ENCODE measurements at regions not wholly inside any gene's neighbourhood (a gene's known extent, or its start where the extent isn't known, plus 50 kb on each side); places are given as distances from the start of the nearest gene placed in this dataset.
"Not testable (repeated sequence)": the region's sequence is repeated elsewhere in the genome, so short reads cannot be mapped to it uniquely, and the experiment has no call there.

- H3K36me3 ChIP-seq (ENCODE audit: control insufficient read depth, insufficient read depth, low read length), result no peaks in the 10 kb centered on the region
- ATAC-seq (ENCODE audit: low read depth in 2 of 2) (no peak), DNase-seq (no peak)
- Mint-ChIP-seq H3K27ac (no peak overlapping the region), H3K27me3 (no peaks in the 10 kb centered on the region), H3K4me3 (no peak overlapping the region), H3K36me3 (no peaks in the 10 kb centered on the region), H3K9me3 (peaks cover 0 to 2% (median 0%) of the 10 kb centered on the region in 7 donors), H3K4me1 (peaks cover 0 to 5% (median 0%) of the 10 kb centered on the region in 4 donors)
- no peak overlapping the region for H3K27ac ChIP-seq (ENCODE audit: insufficient read depth, low read length, poor library complexity, severe bottlenecking)
- no peak overlapping the region for H3K4me3 ChIP-seq (ENCODE audit: low read depth, low read length)
- H3K9me3 ChIP-seq (ENCODE audit: control insufficient read depth in 2 of 2, low read length in 2 of 2), result no peaks in the 10 kb centered on the region
- H3K27me3 ChIP-seq (ENCODE audit: control insufficient read depth, insufficient read depth, low read length), result peaks cover 1% of the 10 kb centered on the region
- no peaks in the 10 kb centered on the region for H3K4me1 ChIP-seq (ENCODE audit: control insufficient read depth, insufficient read depth, low read length, poor library complexity, severe bottlenecking)
Measured at GRCh38 chr1:172939475-172939874, 111.3 kb downstream of the TNFSF18 start.

GRCh38 chr1:172940174-172940855 lies 110.4 kb downstream of the TNFSF18 start:
- H3K9me3 Mint-ChIP-seq, result peaks cover 0 to 2% (median 0%) of the 10 kb centered on the region in 7 donors
- no peak overlapping the region for H3K4me3 Mint-ChIP-seq
- H3K27me3 Mint-ChIP-seq, result no peaks in the 10 kb centered on the region
- no peak for DNase-seq
- Histone ChIP-seq H3K27ac (ENCODE audit: insufficient read depth, low read length, poor library complexity, severe bottlenecking) (no peak overlapping the region), H3K9me3 (ENCODE audit: control insufficient read depth in 2 of 2, low read length in 2 of 2) (no peaks in the 10 kb centered on the region), H3K27me3 (ENCODE audit: control insufficient read depth, insufficient read depth, low read length) (peaks cover 1% of the 10 kb centered on the region), H3K36me3 (ENCODE audit: control insufficient read depth, insufficient read depth, low read length) (no peaks in the 10 kb centered on the region), H3K4me1 (ENCODE audit: control insufficient read depth, insufficient read depth, low read length, poor library complexity, severe bottlenecking) (no peaks in the 10 kb centered on the region), H3K4me3 (ENCODE audit: low read depth, low read length) (no peak overlapping the region)
- no peaks in the 10 kb centered on the region for H3K36me3 Mint-ChIP-seq
- ATAC-seq (ENCODE audit: low read depth in 2 of 2), result no peak
- no peak overlapping the region for H3K27ac Mint-ChIP-seq
- no peaks in the 10 kb centered on the region for H3K4me1 Mint-ChIP-seq

GRCh38 chr1:172941471-172941870 lies 109.3 kb downstream of the TNFSF18 start:
- Histone ChIP-seq H3K4me1 (ENCODE audit: control insufficient read depth, insufficient read depth, low read length, poor library complexity, severe bottlenecking) (no peaks in the 10 kb centered on the region), H3K27ac (ENCODE audit: insufficient read depth, low read length, poor library complexity, severe bottlenecking) (no peak overlapping the region), H3K4me3 (ENCODE audit: low read depth, low read length) (no peak overlapping the region), H3K9me3 (ENCODE audit: control insufficient read depth in 2 of 2, low read length in 2 of 2) (no peaks in the 10 kb centered on the region), H3K36me3 (ENCODE audit: control insufficient read depth, insufficient read depth, low read length) (no peaks in the 10 kb centered on the region), H3K27me3 (ENCODE audit: control insufficient read depth, insufficient read depth, low read length) (peaks cover 1% of the 10 kb centered on the region)
- Mint-ChIP-seq H3K27ac (no peak overlapping the region), H3K4me3 (no peak overlapping the region), H3K4me1 (no peaks in the 10 kb centered on the region), H3K27me3 (no peaks in the 10 kb centered on the region), H3K36me3 (no peaks in the 10 kb centered on the region), H3K9me3 (peaks cover 0 to 2% (median 0%) of the 10 kb centered on the region in 7 donors)
- DNase-seq (no peak), ATAC-seq (ENCODE audit: low read depth in 2 of 2) (no peak)

- Mint-ChIP-seq H3K36me3 (no peaks in the 10 kb centered on the region), H3K4me1 (peaks cover 0 to 4% (median under 1%) of the 10 kb centered on the region in 4 donors), H3K9me3 (peaks cover 0 to 2% (median 0%) of the 10 kb centered on the region in 7 donors), H3K4me3 (no peak overlapping the region), H3K27ac (no peak overlapping the region), H3K27me3 (no peaks in the 10 kb centered on the region)
- DNase-seq (no peak), ATAC-seq (ENCODE audit: low read depth in 2 of 2) (no peak)
- Histone ChIP-seq H3K4me3 (ENCODE audit: low read depth, low read length) (no peak overlapping the region), H3K27ac (ENCODE audit: insufficient read depth, low read length, poor library complexity, severe bottlenecking) (no peak overlapping the region), H3K36me3 (ENCODE audit: control insufficient read depth, insufficient read depth, low read length) (no peaks in the 10 kb centered on the region), H3K4me1 (ENCODE audit: control insufficient read depth, insufficient read depth, low read length, poor library complexity, severe bottlenecking) (no peaks in the 10 kb centered on the region), H3K9me3 (ENCODE audit: control insufficient read depth in 2 of 2, low read length in 2 of 2) (no peaks in the 10 kb centered on the region), H3K27me3 (ENCODE audit: control insufficient read depth, insufficient read depth, low read length) (peaks cover 1% of the 10 kb centered on the region)
Measured at GRCh38 chr1:172941945-172942344, 108.8 kb downstream of the TNFSF18 start.

GRCh38 chr1:172943138-172943537 lies 107.6 kb downstream of the TNFSF18 start:
- H3K9me3 Mint-ChIP-seq; DNase-seq; H3K27me3 Mint-ChIP-seq; H3K4me1 Mint-ChIP-seq; H3K4me3 ChIP-seq (ENCODE audit: low read depth, low read length); ATAC-seq (ENCODE audit: low read depth in 2 of 2); H3K9me3 ChIP-seq (ENCODE audit: control insufficient read depth in 2 of 2, low read length in 2 of 2); H3K4me1 ChIP-seq (ENCODE audit: control insufficient read depth, insufficient read depth, low read length, poor library complexity, severe bottlenecking); H3K27me3 ChIP-seq (ENCODE audit: control insufficient read depth, insufficient read depth, low read length); H3K27ac Mint-ChIP-seq; H3K36me3 Mint-ChIP-seq; H3K27ac ChIP-seq (ENCODE audit: insufficient read depth, low read length, poor library complexity, severe bottlenecking); H3K4me3 Mint-ChIP-seq; H3K36me3 ChIP-seq (ENCODE audit: control insufficient read depth, insufficient read depth, low read length): not testable (repeated sequence)

GRCh38 chr1:172944931-172945330 lies 105.8 kb downstream of the TNFSF18 start:
- H3K27me3 Mint-ChIP-seq, result peaks cover 7% of the 10 kb centered on the region
- Histone ChIP-seq H3K4me3 (ENCODE audit: low read depth, low read length) (no peak overlapping the region), H3K27ac (ENCODE audit: insufficient read depth, low read length, poor library complexity, severe bottlenecking) (no peak overlapping the region), H3K9me3 (ENCODE audit: control insufficient read depth in 2 of 2, low read length in 2 of 2) (no peaks in the 10 kb centered on the region), H3K4me1 (ENCODE audit: control insufficient read depth, insufficient read depth, low read length, poor library complexity, severe bottlenecking) (no peaks in the 10 kb centered on the region), H3K36me3 (ENCODE audit: control insufficient read depth, insufficient read depth, low read length) (no peaks in the 10 kb centered on the region), H3K27me3 (ENCODE audit: control insufficient read depth, insufficient read depth, low read length) (peaks cover 1% of the 10 kb centered on the region)
- H3K27ac Mint-ChIP-seq, result no peak overlapping the region
- peaks cover 0 to 10% (median 4%) of the 10 kb centered on the region in 4 donors for H3K4me1 Mint-ChIP-seq
- no peak overlapping the region for H3K4me3 Mint-ChIP-seq
- no peak for DNase-seq
- ATAC-seq (ENCODE audit: low read depth in 2 of 2), result no peak
- no peaks in the 10 kb centered on the region for H3K36me3 Mint-ChIP-seq
- peaks cover 0 to 2% (median 0%) of the 10 kb centered on the region in 7 donors for H3K9me3 Mint-ChIP-seq

GRCh38 chr1:172946814-172947507 lies 103.8 kb downstream of the TNFSF18 start:
- Histone ChIP-seq H3K4me3 (ENCODE audit: low read depth, low read length) (no peak overlapping the region), H3K27ac (ENCODE audit: insufficient read depth, low read length, poor library complexity, severe bottlenecking) (no peak overlapping the region), H3K4me1 (ENCODE audit: control insufficient read depth, insufficient read depth, low read length, poor library complexity, severe bottlenecking) (no peaks in the 10 kb centered on the region), H3K9me3 (ENCODE audit: control insufficient read depth in 2 of 2, low read length in 2 of 2) (no peaks in the 10 kb centered on the region), H3K27me3 (ENCODE audit: control insufficient read depth, insufficient read depth, low read length) (no peaks in the 10 kb centered on the region), H3K36me3 (ENCODE audit: control insufficient read depth, insufficient read depth, low read length) (no peaks in the 10 kb centered on the region)
- Mint-ChIP-seq H3K9me3 (peaks cover 0 to 2% (median 0%) of the 10 kb centered on the region in 7 donors), H3K27me3 (peaks cover 15% of the 10 kb centered on the region), H3K4me3 (no peak overlapping the region), H3K4me1 (peaks cover 0 to 10% (median 4%) of the 10 kb centered on the region in 4 donors), H3K36me3 (no peaks in the 10 kb centered on the region), H3K27ac (no peak overlapping the region)
- ATAC-seq (ENCODE audit: low read depth in 2 of 2) (peak in 1 of 2 donors; percentile 28), DNase-seq (peak in 1 of 3 donors; percentile 41)

GRCh38 chr1:172948457-172948856 lies 102.3 kb downstream of the TNFSF18 start:
- H3K27me3 Mint-ChIP-seq, result peaks cover 25% of the 10 kb centered on the region
- Histone ChIP-seq H3K9me3 (ENCODE audit: control insufficient read depth in 2 of 2, low read length in 2 of 2) (no peaks in the 10 kb centered on the region), H3K27ac (ENCODE audit: insufficient read depth, low read length, poor library complexity, severe bottlenecking) (no peak overlapping the region), H3K4me3 (ENCODE audit: low read depth, low read length) (no peak overlapping the region), H3K36me3 (ENCODE audit: control insufficient read depth, insufficient read depth, low read length) (no peaks in the 10 kb centered on the region), H3K27me3 (ENCODE audit: control insufficient read depth, insufficient read depth, low read length) (no peaks in the 10 kb centered on the region), H3K4me1 (ENCODE audit: control insufficient read depth, insufficient read depth, low read length, poor library complexity, severe bottlenecking) (no peaks in the 10 kb centered on the region)
- H3K27ac Mint-ChIP-seq, result no peak overlapping the region
- DNase-seq, result no peak
- H3K4me1 Mint-ChIP-seq, result peaks cover 0 to 10% (median 4%) of the 10 kb centered on the region in 4 donors
- ATAC-seq (ENCODE audit: low read depth in 2 of 2), result peak; percentile 43 to 46
- H3K4me3 Mint-ChIP-seq, result no peak overlapping the region
- H3K9me3 Mint-ChIP-seq, result peaks cover 0 to 2% (median 0%) of the 10 kb centered on the region in 7 donors
- no peaks in the 10 kb centered on the region for H3K36me3 Mint-ChIP-seq
